Nephron (organoid): ENCODE measurements at regions not wholly inside any gene's neighbourhood (a gene's known extent, or its start where the extent isn't known, plus 50 kb on each side); places are given as distances from the start of the nearest gene placed in this dataset.

ENCODE experiments used
- H3K27ac Mint-ChIP-seq, 3 experiments: 2 replicates each; pipeline ENCODE4 v1.8.0; 2020; ENCODE audit warnings: mixed read lengths in 3 of 3, mild to moderate bottlenecking in 2 of 3, moderate library complexity in 1 of 3
- H3K27me3 Mint-ChIP-seq: 2 replicates; pipeline ENCODE4 v1.8.0; 2021; ENCODE audit warnings: low read depth, mild to moderate bottlenecking, moderate library complexity, mixed read lengths
- H3K36me3 Mint-ChIP-seq: 2 replicates; pipeline ENCODE4 v1.8.0; 2020; ENCODE audit warnings: low read depth, mixed read lengths
- H3K4me1 Mint-ChIP-seq: 2 replicates; pipeline ENCODE4 v1.8.0; 2020; ENCODE audit warnings: mixed read lengths
- H3K4me3 Mint-ChIP-seq, 3 experiments: 2 replicates each; pipeline ENCODE4 v1.8.0; 2020; ENCODE audit warnings: mild to moderate bottlenecking in 3 of 3, mixed read lengths in 3 of 3, moderate library complexity in 2 of 3
- H3K9me3 Mint-ChIP-seq: 2 replicates; pipeline ENCODE4 v1.8.0; 2020; ENCODE audit warnings: mixed read lengths
- CTCF ChIP-seq, 3 experiments: fragments of 200-600 bp; sonication (generic); IDR thresholded peaks; one replicate each; pipeline ENCODE4 v1.5.0; 2021; ENCODE audit warnings: antibody characterized with exemption in 3 of 3; ENCODE audit not compliant: unreplicated experiment in 3 of 3

- Mint-ChIP-seq H3K27ac (no peak overlapping the region), H3K27me3 (peaks cover 18% of the 10 kb centered on the region), H3K4me1 (peaks cover 5% of the 10 kb centered on the region), H3K36me3 (peaks cover 3% of the 10 kb centered on the region), H3K9me3 (peaks cover 32% of the 10 kb centered on the region), H3K4me3 (no peak overlapping the region)
- TF ChIP-seq CTCF (IDR thresholded peaks at IDR 0.05; ENCODE audit: unreplicated experiment in 3 of 3) = no peak
Measured at GRCh38 chr6:165872811-165873210, 209.8 kb upstream of the PDE10A start.

GRCh38 chr6:165872311-165872710, 209.3 kb upstream of the PDE10A start:
- H3K4me1 Mint-ChIP-seq = peaks cover 4% of the 10 kb centered on the region
- peaks cover 3% of the 10 kb centered on the region for H3K36me3 Mint-ChIP-seq
- H3K27me3 Mint-ChIP-seq = peaks cover 17% of the 10 kb centered on the region

GRCh38 chr6:165871571-165871970, 208.5 kb upstream of the PDE10A start:
- TF ChIP-seq CTCF (IDR thresholded peaks at IDR 0.05; ENCODE audit: unreplicated experiment in 3 of 3) = no peak
- H3K27me3 Mint-ChIP-seq = peaks cover 13% of the 10 kb centered on the region
- H3K27ac Mint-ChIP-seq = no peak overlapping the region
- H3K9me3 Mint-ChIP-seq = peaks cover 41% of the 10 kb centered on the region
- H3K36me3 Mint-ChIP-seq = peaks cover 7% of the 10 kb centered on the region
- no peaks in the 10 kb centered on the region for H3K4me1 Mint-ChIP-seq
- H3K4me3 Mint-ChIP-seq = no peak overlapping the region

More at GRCh38 chr6:165872311-165872710, 209.3 kb upstream of the PDE10A start:
- H3K9me3 Mint-ChIP-seq = peaks cover 37% of the 10 kb centered on the region
- no peak overlapping the region for H3K4me3 Mint-ChIP-seq
- TF ChIP-seq CTCF (IDR thresholded peaks at IDR 0.05; ENCODE audit: unreplicated experiment in 3 of 3) = no peak
- H3K27ac Mint-ChIP-seq = no peak overlapping the region

GRCh38 chr6:165869526-165869925, 206.5 kb upstream of the PDE10A start:
- H3K27me3 Mint-ChIP-seq = peaks cover 7% of the 10 kb centered on the region
- peaks cover 52% of the 10 kb centered on the region for H3K9me3 Mint-ChIP-seq
- H3K4me3 Mint-ChIP-seq = no peak overlapping the region
- no peak for TF ChIP-seq CTCF (IDR thresholded peaks at IDR 0.05; ENCODE audit: unreplicated experiment in 3 of 3)
- no peaks in the 10 kb centered on the region for H3K4me1 Mint-ChIP-seq
- peaks cover 11% of the 10 kb centered on the region for H3K36me3 Mint-ChIP-seq
- H3K27ac Mint-ChIP-seq = no peak overlapping the region

GRCh38 chr6:165864925-165865324, 201.9 kb upstream of the PDE10A start:
- no peak overlapping the region for H3K4me3 Mint-ChIP-seq
- H3K9me3 Mint-ChIP-seq = peaks cover 39% of the 10 kb centered on the region
- no peaks in the 10 kb centered on the region for H3K4me1 Mint-ChIP-seq
- no peak for TF ChIP-seq CTCF (IDR thresholded peaks at IDR 0.05; ENCODE audit: unreplicated experiment in 3 of 3)
- peaks cover 7% of the 10 kb centered on the region for H3K27me3 Mint-ChIP-seq
- H3K27ac Mint-ChIP-seq = peak overlapping the region in 1 of 3 experiments; percentile 45
- peaks cover 8% of the 10 kb centered on the region for H3K36me3 Mint-ChIP-seq

GRCh38 chr6:165864218-165864617, 201.2 kb upstream of the PDE10A start:
- Mint-ChIP-seq H3K27ac (peak overlapping the region in 2 of 3 experiments; percentile 1 to 63), H3K9me3 (peaks cover 32% of the 10 kb centered on the region), H3K27me3 (peaks cover 7% of the 10 kb centered on the region), H3K4me1 (no peaks in the 10 kb centered on the region), H3K4me3 (no peak overlapping the region), H3K36me3 (peaks cover 8% of the 10 kb centered on the region)
- no peak for TF ChIP-seq CTCF (IDR thresholded peaks at IDR 0.05; ENCODE audit: unreplicated experiment in 3 of 3)
